Upper lobe of left lung (tissue), 6 donors: ENCODE measurements at regions not wholly inside any gene's neighbourhood (a gene's known extent, or its start where the extent isn't known, plus 50 kb on each side); places are given as distances from the start of the nearest gene placed in this dataset.

Experiments used
- ATAC-seq, 2 donors: fragments of 200-7000 bp; cut with Tn5 transposase; one replicate each; pipeline ENCODE4 v1.9.1; 2022; ENCODE audit warnings: mild to moderate bottlenecking in 2 of 2, moderate library complexity in 2 of 2; ENCODE audit not compliant: low FRiP score in 2 of 2
- DNase-seq, 2 donors: peaks; one replicate each; pipeline ENCODE4 v3.0.0-alpha.2; 2019 to 2020
- H3K27ac ChIP-seq, 4 donors: fragments of 200-600 bp; sonication (generic); one replicate each; pipeline ENCODE4 v1.5.1; 2016 to 2019
- H3K27me3 ChIP-seq, 4 donors: fragments of 200-600 bp; sonication (generic); one replicate each; pipeline ENCODE4 v1.5.1; 2017 to 2019
- H3K36me3 ChIP-seq, 4 donors: fragments of 200-600 bp; sonication (generic); one replicate each; pipeline ENCODE4 v1.5.1; 2016 to 2019
- H3K4me1 ChIP-seq, 4 donors: fragments of 200-600 bp; sonication (generic); one replicate each; pipeline ENCODE4 v1.5.1; 2018 to 2019
- H3K4me3 ChIP-seq, 4 donors: fragments of 200-600 bp; sonication (generic); one replicate each; pipeline ENCODE4 v1.5.1; 2017 to 2019; ENCODE audit warnings: mild to moderate bottlenecking in 2 of 4, moderate library complexity in 1 of 4
- H3K9me3 ChIP-seq, 4 donors: fragments of 200-600 bp; sonication (generic); one replicate each; pipeline ENCODE4 v1.5.1; 2018 to 2019
- CTCF ChIP-seq, 6 experiments: fragments of 450-650 bp in 4 of 6; fragments of 200-600 bp in 2 of 6; sonication (generic) in 2 of 6; IDR thresholded peaks; one replicate each; pipeline ENCODE4 v1.5.1; 2016 to 2019; ENCODE audit warnings: antibody characterized with exemption in 6 of 6
- EP300 ChIP-seq, 4 donors: sonication (generic); formaldehyde crosslinking; IDR thresholded peaks; one replicate each; pipeline ENCODE4 v1.5.1; 2017; ENCODE audit warnings: antibody characterized with exemption in 4 of 4, control low read depth in 2 of 4
- POLR2A ChIP-seq, 4 donors: fragments of 450-650 bp; IDR thresholded peaks; one replicate each; pipeline ENCODE4 v1.5.1; 2016 to 2017; ENCODE audit warnings: antibody characterized with exemption in 4 of 4, mild to moderate bottlenecking in 2 of 4
- POLR2AphosphoS5 ChIP-seq, 2 donors: sonication (generic); formaldehyde crosslinking; IDR thresholded peaks; one replicate each; pipeline ENCODE4 v1.5.1; 2017; ENCODE audit warnings: antibody characterized with exemption in 2 of 2
- WGBS, 2 donors: methylation state at CpG; one replicate each; pipeline ENCODE4 v1.1.5; 2017 to 2018; 5-methylcytosine and 5-hydroxymethylcytosine counted together
- donor health status: DM: no; HTN: no; CAD: no; lungs with moderate emphysema.
- donor health status: DM: no; HTN: yes; CAD: no; lungs with severe emphysema.

GRCh38 chr5:119792161-119792799 lies 162.9 kb downstream of the FAM170A start:
- ATAC-seq (no peak), DNase-seq (no peak)
- no peaks in the 10 kb centered on the region for H3K4me1 ChIP-seq
- no peaks in the 10 kb centered on the region for H3K9me3 ChIP-seq
- TF ChIP-seq EP300 (IDR thresholded peaks at IDR 0.05) (no peak), POLR2AphosphoS5 (IDR thresholded peaks at IDR 0.05) (no peak), CTCF (IDR thresholded peaks at IDR 0.05) (no peak), POLR2A (IDR thresholded peaks at IDR 0.05) (no peak)
- H3K27me3 ChIP-seq: no peaks in the 10 kb centered on the region
- no peak overlapping the region for H3K27ac ChIP-seq
- H3K36me3 ChIP-seq: no peaks in the 10 kb centered on the region
- WGBS, 2 donors: 64 to 68% methylated on average over 5 of the region's 5 CpGs
- no peak overlapping the region for H3K4me3 ChIP-seq

GRCh38 chr5:119795768-119796167 lies 166.4 kb downstream of the FAM170A start:
- H3K4me1 ChIP-seq: no peaks in the 10 kb centered on the region
- H3K27me3 ChIP-seq: no peaks in the 10 kb centered on the region
- ATAC-seq (no peak), DNase-seq (no peak)
- no peak overlapping the region for H3K27ac ChIP-seq
- no peaks in the 10 kb centered on the region for H3K36me3 ChIP-seq
- TF ChIP-seq CTCF (IDR thresholded peaks at IDR 0.05): no peak
- no peak for TF ChIP-seq EP300 (IDR thresholded peaks at IDR 0.05)
- no peak for TF ChIP-seq POLR2A (IDR thresholded peaks at IDR 0.05)
- TF ChIP-seq POLR2AphosphoS5 (IDR thresholded peaks at IDR 0.05): no peak
- no peaks in the 10 kb centered on the region for H3K9me3 ChIP-seq
- no peak overlapping the region for H3K4me3 ChIP-seq
- 57 to 80% methylated on average over 2 of the region's 2 CpGs for whole genome bisulfite sequencing, 2 donors

- no peaks in the 10 kb centered on the region for H3K9me3 ChIP-seq
- H3K27ac ChIP-seq: no peak overlapping the region
- DNase-seq (no peak), ATAC-seq (no peak)
- no peaks in the 10 kb centered on the region for H3K4me1 ChIP-seq
- no peaks in the 10 kb centered on the region for H3K27me3 ChIP-seq
- no peak overlapping the region for H3K4me3 ChIP-seq
- 61 to 85% methylated on average over 2 of the region's 2 CpGs for WGBS, 2 donors
- H3K36me3 ChIP-seq: no peaks in the 10 kb centered on the region
- TF ChIP-seq POLR2A (IDR thresholded peaks at IDR 0.05) (no peak), EP300 (IDR thresholded peaks at IDR 0.05) (no peak), POLR2AphosphoS5 (IDR thresholded peaks at IDR 0.05) (no peak), CTCF (IDR thresholded peaks at IDR 0.05) (no peak)
Observed at GRCh38 chr5:119801570-119801969, 172.2 kb downstream of the FAM170A start.

GRCh38 chr5:119808024-119808423 lies 178.7 kb downstream of the FAM170A start:
- peaks cover 0 to 11% (median 4%) of the 10 kb centered on the region in 4 donors for H3K9me3 ChIP-seq
- H3K4me1 ChIP-seq: no peaks in the 10 kb centered on the region

More at GRCh38 chr5:119808024-119808423, 178.7 kb downstream of the FAM170A start:
- Histone ChIP-seq H3K27ac (no peak overlapping the region), H3K36me3 (no peaks in the 10 kb centered on the region), H3K27me3 (no peaks in the 10 kb centered on the region), H3K4me3 (no peak overlapping the region)
- no peak for ATAC-seq
- WGBS, 2 donors: 86 to 91% methylated on average over 2 of the region's 2 CpGs
- TF ChIP-seq POLR2A (IDR thresholded peaks at IDR 0.05) (no peak), CTCF (IDR thresholded peaks at IDR 0.05) (no peak), POLR2AphosphoS5 (IDR thresholded peaks at IDR 0.05) (no peak), EP300 (IDR thresholded peaks at IDR 0.05) (no peak)
- DNase-seq: no peak
